Uterus (tissue), 3 donors: ENCODE measurements at regions not wholly inside any gene's neighbourhood (a gene's known extent, or its start where the extent isn't known, plus 50 kb on each side); places are given as distances from the start of the nearest gene placed in this dataset.

Source experiments
- DNase-seq, 2 donors: peaks; one replicate each; pipeline ENCODE4 v3.0.0-alpha.2; 2019 to 2020
- H3K27ac ChIP-seq, 2 donors: fragments of 200-600 bp; sonication (generic); 1 replicate in 1 of 2; 2 replicates in 1 of 2; pipeline ENCODE4 v1.5.1; 2016 to 2018
- H3K27me3 ChIP-seq, 2 donors: fragments of 200-600 bp; sonication (generic); one replicate each; pipeline ENCODE4 v1.5.1; 2018 to 2019; ENCODE audit warnings: control low read depth in 1 of 2
- H3K36me3 ChIP-seq, 2 donors: fragments of 200-600 bp; sonication (generic); one replicate each; pipeline ENCODE4 v1.5.1; 2019; ENCODE audit warnings: control low read depth in 1 of 2
- H3K4me1 ChIP-seq, 2 donors: fragments of 200-600 bp; sonication (generic); one replicate each; pipeline ENCODE4 v1.5.1; 2018 to 2019; ENCODE audit warnings: control low read depth in 1 of 2
- H3K4me3 ChIP-seq, 2 donors: fragments of 200-600 bp; sonication (generic); 1 replicate in 1 of 2; 2 replicates in 1 of 2; pipeline ENCODE4 v1.5.1; 2018 to 2019; ENCODE audit warnings: mild to moderate bottlenecking in 1 of 2
- H3K9me3 ChIP-seq, 2 donors: fragments of 200-600 bp; sonication (generic); one replicate each; pipeline ENCODE4 v1.5.1; 2019; ENCODE audit warnings: control low read depth in 1 of 2
- CTCF ChIP-seq, 4 experiments: fragments of 200-600 bp in 2 of 4; fragments of 450-650 bp in 2 of 4; sonication (generic) in 2 of 4; IDR thresholded peaks; one replicate each; pipeline ENCODE4 v1.5.1; 2016 to 2019; ENCODE audit warnings: antibody characterized with exemption in 4 of 4, mild to moderate bottlenecking in 2 of 4, moderate library complexity in 1 of 4
- POLR2A ChIP-seq, 2 donors: fragments of 450-650 bp; IDR thresholded peaks; one replicate each; pipeline ENCODE4 v1.6.1; 2016; ENCODE audit warnings: antibody characterized with exemption in 2 of 2, mild to moderate bottlenecking in 1 of 2, moderate library complexity in 1 of 2
- intact Hi-C: fragments of 100-400 bp; cut with DNase I; formaldehyde crosslinking; loops from one replicate; pipeline ENCODE4 v1.15.1; 2023; ENCODE audit warnings: low total_unique reads
- donor health status: DM: yes; HTN: yes; CAD: no.

DNA sequence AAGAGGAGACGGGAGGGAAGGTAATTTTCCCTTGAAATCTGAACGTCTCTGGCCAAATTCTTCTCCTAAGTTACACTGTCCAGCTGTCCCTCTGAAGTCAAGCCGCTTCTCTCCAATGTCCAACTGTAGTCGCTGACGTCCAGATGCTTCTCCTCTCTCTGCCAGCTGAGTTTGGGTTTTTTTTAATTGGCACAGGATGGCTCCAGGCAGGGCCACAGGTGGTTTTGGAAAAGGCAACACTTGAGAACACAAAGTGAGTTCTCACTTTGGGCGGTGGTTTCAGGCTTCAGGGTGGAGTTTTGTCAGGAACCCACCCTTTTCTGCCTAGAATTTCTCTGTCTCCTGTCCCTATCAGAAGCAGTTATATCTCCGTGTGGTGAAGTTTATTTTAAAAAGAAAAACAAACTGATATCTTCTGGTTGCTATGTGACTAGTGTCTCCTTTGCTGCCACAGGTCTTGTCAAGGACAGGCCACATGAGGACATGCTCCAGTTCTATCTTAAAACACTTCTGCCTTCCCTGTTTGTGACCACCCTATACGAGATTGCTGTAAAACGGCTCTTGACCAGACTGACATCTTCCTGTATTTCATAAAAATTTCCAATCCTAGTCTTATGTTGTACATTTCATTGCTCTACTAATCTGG is 472.3 kb upstream of the ADGRL4 start:
- H3K4me3 ChIP-seq: no peak overlapping the region
- TF ChIP-seq POLR2A (IDR thresholded peaks at IDR 0.05) (no peak), CTCF (IDR thresholded peaks at IDR 0.05) (no peak)
- H3K4me1 ChIP-seq: no peaks in the 10 kb centered on the region
- no peak for DNase-seq
- H3K9me3 ChIP-seq: no peaks in the 10 kb centered on the region
- no peaks in the 10 kb centered on the region for H3K36me3 ChIP-seq
- H3K27ac ChIP-seq: no peak overlapping the region
- H3K27me3 ChIP-seq: no peaks in the 10 kb centered on the region
- intact Hi-C loops: no loop called here

GRCh38 chr1:79478160-79478559 is 471.6 kb upstream of the ADGRL4 start:
- Histone ChIP-seq H3K27me3 (no peaks in the 10 kb centered on the region), H3K27ac (no peak overlapping the region), H3K36me3 (no peaks in the 10 kb centered on the region), H3K9me3 (no peaks in the 10 kb centered on the region), H3K4me1 (no peaks in the 10 kb centered on the region), H3K4me3 (no peak overlapping the region)
- intact Hi-C loops: no loop called here
- TF ChIP-seq POLR2A (IDR thresholded peaks at IDR 0.05): no peak
- no peak for TF ChIP-seq CTCF (IDR thresholded peaks at IDR 0.05)
- no peak for DNase-seq

- no peak overlapping the region for H3K4me3 ChIP-seq
- intact Hi-C loops: no loop called here
- no peaks in the 10 kb centered on the region for H3K27me3 ChIP-seq
- TF ChIP-seq POLR2A (IDR thresholded peaks at IDR 0.05): no peak
- no peak for TF ChIP-seq CTCF (IDR thresholded peaks at IDR 0.05)
- DNase-seq: no peak
- no peaks in the 10 kb centered on the region for H3K9me3 ChIP-seq
- H3K36me3 ChIP-seq: no peaks in the 10 kb centered on the region
- no peak overlapping the region for H3K27ac ChIP-seq
- no peaks in the 10 kb centered on the region for H3K4me1 ChIP-seq
Measured at GRCh38 chr1:79472067-79472656, 465.6 kb upstream of the ADGRL4 start.

DNA sequence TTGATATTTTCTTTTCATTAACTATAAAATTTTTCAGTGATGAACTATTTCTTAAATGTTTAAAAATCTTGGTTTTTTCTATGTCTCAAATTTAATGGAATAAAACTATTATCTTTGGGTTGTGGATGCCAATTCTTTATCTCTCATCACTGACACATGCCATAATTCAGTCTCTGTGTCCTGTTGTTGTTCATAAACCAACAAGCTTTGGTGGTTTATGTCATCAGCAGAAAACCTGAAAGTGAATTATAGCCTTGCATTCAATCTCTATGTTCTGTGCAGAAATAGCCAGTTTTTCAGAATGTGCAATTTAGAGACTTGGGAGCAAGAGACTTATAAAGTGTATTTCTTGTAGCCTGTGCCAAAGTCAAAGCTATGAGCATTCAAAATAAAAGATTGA is 462.6 kb upstream of the ADGRL4 start:
- Histone ChIP-seq H3K4me1 (no peaks in the 10 kb centered on the region), H3K9me3 (no peaks in the 10 kb centered on the region), H3K36me3 (no peaks in the 10 kb centered on the region), H3K27ac (no peak overlapping the region), H3K27me3 (no peaks in the 10 kb centered on the region), H3K4me3 (no peak overlapping the region)
- TF ChIP-seq CTCF (IDR thresholded peaks at IDR 0.05) (no peak), POLR2A (IDR thresholded peaks at IDR 0.05) (no peak)
- DNase-seq: no peak
- intact Hi-C loops: no loop called here

DNA sequence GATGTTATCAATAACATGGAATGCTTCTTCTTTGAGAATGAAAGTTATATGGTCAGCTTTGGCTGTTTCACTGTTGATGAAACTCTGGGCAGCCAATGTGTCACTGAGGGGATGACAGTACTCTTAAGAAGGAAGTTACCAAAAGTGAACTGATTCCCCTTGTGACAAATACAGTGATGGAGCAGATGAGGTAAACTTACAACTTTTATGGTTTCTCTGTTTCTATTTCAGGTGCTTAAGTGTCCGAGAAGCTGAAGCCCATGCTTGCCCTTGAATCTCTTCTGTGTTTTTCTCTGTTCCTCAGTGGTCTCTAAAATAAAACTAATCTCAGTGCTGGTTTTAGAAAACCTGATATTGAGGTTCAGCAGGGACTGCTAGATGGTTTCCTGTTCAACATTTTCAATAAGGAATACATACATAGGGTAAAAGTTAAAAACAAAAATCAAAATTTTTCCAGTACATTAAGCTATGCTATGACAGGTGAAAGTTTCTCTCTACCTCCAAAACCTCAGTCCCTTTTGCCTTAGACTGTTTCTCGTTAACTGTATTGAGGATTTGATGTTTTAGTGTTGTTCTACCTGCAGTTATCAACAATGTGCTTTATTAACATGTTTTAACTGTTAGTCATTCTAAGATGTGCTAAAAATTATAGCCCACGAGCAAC is 454.4 kb upstream of the ADGRL4 start:
- no peak for DNase-seq
- TF ChIP-seq POLR2A (IDR thresholded peaks at IDR 0.05) (no peak), CTCF (IDR thresholded peaks at IDR 0.05) (no peak)
- H3K9me3 ChIP-seq: no peaks in the 10 kb centered on the region
- intact Hi-C loops: no loop called here
- H3K27me3 ChIP-seq: no peaks in the 10 kb centered on the region
- H3K27ac ChIP-seq: no peak overlapping the region
- H3K36me3 ChIP-seq: no peaks in the 10 kb centered on the region
- H3K4me1 ChIP-seq: no peaks in the 10 kb centered on the region
- H3K4me3 ChIP-seq: no peak overlapping the region
